PC-9 (cell line): ENCODE measurements at regions not wholly inside any gene's neighbourhood (a gene's known extent, or its start where the extent isn't known, plus 50 kb on each side); places are given as distances from the start of the nearest gene placed in this dataset.

Experiments
- EZH2 ChIP-seq: fragments of 200-600 bp; sonication (generic); IDR thresholded peaks from 2 replicates; pipeline ENCODE4 v1.8.0; 2017; ENCODE audit warnings: antibody characterized with exemption, low read depth
- TF ChIP-seq, protein P1 (sequence below): fragments of 200-600 bp; sonication (generic); conservative IDR thresholded peaks from 2 replicates; pipeline ENCODE4 v1.6.1; 2017; ENCODE audit warnings: mixed run types, antibody characterized with exemption, mild to moderate bottlenecking, moderate library complexity

DNA sequence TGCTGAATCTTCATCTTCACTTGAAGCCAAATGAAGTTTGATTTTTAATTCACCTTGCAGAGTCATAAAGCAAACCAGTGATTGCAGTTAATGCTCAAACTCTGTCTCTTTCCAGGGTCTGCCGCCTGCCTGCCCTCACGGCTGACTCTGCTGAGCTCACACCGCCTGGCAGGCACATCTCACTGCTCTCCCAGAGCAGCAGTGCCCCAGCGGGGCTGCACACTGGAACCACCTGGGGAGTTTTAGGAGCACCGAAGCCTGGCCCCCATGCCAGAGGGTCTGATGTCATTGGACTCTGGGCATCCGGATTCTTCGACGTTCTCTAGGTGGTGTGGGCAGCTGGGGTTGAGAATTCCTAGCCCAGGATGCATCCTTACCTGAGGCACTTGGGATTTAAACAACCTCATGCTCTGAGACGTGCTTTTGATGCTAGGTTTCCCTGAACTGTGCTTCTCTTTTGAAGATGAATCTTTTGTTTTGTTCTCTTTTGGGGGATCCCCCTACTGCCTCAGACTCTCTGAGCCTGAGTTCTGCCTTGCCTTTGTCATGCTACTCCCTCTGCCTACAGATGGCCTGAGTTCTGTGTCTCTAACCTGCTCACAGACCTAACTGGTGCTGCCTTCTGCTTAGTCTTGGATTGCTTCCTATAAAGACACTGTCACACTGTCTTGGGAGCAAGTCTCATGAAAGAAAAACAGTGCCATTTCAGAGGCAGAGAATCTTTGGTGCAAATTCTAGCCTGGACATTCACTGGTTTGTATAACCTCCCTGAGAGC, 438.1 kb upstream of the CCL2 start:
- TF ChIP-seq, protein P1, sequence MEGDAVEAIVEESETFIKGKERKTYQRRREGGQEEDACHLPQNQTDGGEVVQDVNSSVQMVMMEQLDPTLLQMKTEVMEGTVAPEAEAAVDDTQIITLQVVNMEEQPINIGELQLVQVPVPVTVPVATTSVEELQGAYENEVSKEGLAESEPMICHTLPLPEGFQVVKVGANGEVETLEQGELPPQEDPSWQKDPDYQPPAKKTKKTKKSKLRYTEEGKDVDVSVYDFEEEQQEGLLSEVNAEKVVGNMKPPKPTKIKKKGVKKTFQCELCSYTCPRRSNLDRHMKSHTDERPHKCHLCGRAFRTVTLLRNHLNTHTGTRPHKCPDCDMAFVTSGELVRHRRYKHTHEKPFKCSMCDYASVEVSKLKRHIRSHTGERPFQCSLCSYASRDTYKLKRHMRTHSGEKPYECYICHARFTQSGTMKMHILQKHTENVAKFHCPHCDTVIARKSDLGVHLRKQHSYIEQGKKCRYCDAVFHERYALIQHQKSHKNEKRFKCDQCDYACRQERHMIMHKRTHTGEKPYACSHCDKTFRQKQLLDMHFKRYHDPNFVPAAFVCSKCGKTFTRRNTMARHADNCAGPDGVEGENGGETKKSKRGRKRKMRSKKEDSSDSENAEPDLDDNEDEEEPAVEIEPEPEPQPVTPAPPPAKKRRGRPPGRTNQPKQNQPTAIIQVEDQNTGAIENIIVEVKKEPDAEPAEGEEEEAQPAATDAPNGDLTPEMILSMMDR: no peak
- no peak for TF ChIP-seq EZH2
